22Rv1 (cell line): ENCODE measurements at regions not wholly inside any gene's neighbourhood (a gene's known extent, or its start where the extent isn't known, plus 50 kb on each side); places are given as distances from the start of the nearest gene placed in this dataset.

Source experiments
- ZFX ChIP-seq: fragments of 450-650 bp; IDR thresholded peaks from 2 replicates; pipeline ENCODE4 v1.6.1; 2017; ENCODE audit warnings: antibody characterized with exemption, borderline replicate concordance
- TF ChIP-seq, protein P1 (sequence below): fragments of 450-650 bp; IDR thresholded peaks from 2 replicates; pipeline ENCODE4 v1.5.1; 2017; ENCODE audit warnings: mild to moderate bottlenecking

DNA sequence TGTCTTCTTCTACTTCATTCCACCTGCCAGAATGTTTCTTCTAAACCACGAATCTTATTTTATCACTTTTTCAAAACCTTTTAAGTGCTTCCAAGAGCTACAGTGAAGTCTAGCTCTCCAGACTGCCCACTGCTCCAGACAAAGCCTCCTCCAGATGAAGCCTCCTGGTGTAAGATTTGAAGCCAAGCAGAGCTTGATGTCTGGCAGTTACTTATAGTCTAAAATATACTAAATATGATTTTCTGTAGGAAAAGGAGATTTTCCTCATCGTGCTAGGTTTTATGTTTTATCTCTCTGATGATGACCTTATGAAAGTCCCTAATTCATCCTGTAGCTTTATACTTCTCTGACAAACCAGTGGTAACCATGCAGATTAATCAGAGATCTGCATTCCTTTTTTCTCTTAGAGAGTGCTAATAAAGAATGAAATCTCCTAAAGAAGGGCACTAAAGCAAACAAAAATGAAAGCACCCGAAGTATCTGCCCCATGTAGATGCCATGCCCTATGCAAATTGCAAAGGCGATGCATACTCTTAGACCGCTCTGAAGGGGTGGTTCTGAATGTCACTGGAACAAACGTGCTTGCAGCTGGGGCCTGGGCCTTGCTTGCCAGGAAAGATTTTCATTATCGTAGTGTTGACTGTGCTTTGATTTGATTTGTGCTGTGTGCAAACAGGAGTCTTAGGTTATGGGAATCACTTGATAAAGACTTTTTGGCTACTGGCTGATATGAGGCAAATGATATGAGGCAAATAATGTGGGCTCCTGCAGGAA, 314.2 kb downstream of the PID1 start:
- TF ChIP-seq, protein P1, sequence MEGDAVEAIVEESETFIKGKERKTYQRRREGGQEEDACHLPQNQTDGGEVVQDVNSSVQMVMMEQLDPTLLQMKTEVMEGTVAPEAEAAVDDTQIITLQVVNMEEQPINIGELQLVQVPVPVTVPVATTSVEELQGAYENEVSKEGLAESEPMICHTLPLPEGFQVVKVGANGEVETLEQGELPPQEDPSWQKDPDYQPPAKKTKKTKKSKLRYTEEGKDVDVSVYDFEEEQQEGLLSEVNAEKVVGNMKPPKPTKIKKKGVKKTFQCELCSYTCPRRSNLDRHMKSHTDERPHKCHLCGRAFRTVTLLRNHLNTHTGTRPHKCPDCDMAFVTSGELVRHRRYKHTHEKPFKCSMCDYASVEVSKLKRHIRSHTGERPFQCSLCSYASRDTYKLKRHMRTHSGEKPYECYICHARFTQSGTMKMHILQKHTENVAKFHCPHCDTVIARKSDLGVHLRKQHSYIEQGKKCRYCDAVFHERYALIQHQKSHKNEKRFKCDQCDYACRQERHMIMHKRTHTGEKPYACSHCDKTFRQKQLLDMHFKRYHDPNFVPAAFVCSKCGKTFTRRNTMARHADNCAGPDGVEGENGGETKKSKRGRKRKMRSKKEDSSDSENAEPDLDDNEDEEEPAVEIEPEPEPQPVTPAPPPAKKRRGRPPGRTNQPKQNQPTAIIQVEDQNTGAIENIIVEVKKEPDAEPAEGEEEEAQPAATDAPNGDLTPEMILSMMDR: no peak
- TF ChIP-seq ZFX: no peak
